Activated CD4-positive, alpha-beta memory T cell treated with anti-CD3 and anti-CD28 coated beads for 36 hours (primary cell): ENCODE measurements at regions not wholly inside any gene's neighbourhood (a gene's known extent, or its start where the extent isn't known, plus 50 kb on each side); places are given as distances from the start of the nearest gene placed in this dataset.
"Not testable (repeated sequence)": the region's sequence is repeated elsewhere in the genome, so short reads cannot be mapped to it uniquely, and the experiment has no call there.

Experiments used
- CTCF ChIA-PET: fragments of 350-600 bp; sonication (Branson Sonifier 250); formaldehyde crosslinking; loops from one replicate; lab custom pipeline; 2021; ENCODE audit warnings: antibody characterized with exemption, inconsistent platforms; lab: Charles Lee
- POLR2A ChIA-PET: fragments of 350-600 bp; sonication (Branson Sonifier 250); formaldehyde crosslinking; loops from one replicate; lab custom pipeline; 2021; ENCODE audit warnings: antibody characterized with exemption; lab: Charles Lee
- DNase-seq: peaks from one replicate; pipeline ENCODE4 v3.0.0-alpha.2; 2020
- H3K27ac Mint-ChIP-seq: one replicate; pipeline ENCODE4 v1.8.0; 2021; ENCODE audit warnings: mixed read lengths
- H3K27me3 Mint-ChIP-seq: one replicate; pipeline ENCODE4 v1.8.0; 2021; ENCODE audit warnings: mixed read lengths
- H3K36me3 Mint-ChIP-seq: one replicate; pipeline ENCODE4 v1.8.0; 2021; ENCODE audit warnings: mixed read lengths
- H3K4me1 Mint-ChIP-seq: one replicate; pipeline ENCODE4 v1.8.0; 2021; ENCODE audit warnings: low read depth, mixed read lengths
- H3K4me3 Mint-ChIP-seq: one replicate; pipeline ENCODE4 v1.8.0; 2021; ENCODE audit warnings: mild to moderate bottlenecking, mixed read lengths
- H3K9me3 Mint-ChIP-seq: one replicate; pipeline ENCODE4 v1.8.0; 2021; ENCODE audit warnings: mixed read lengths
- intact Hi-C: fragments of 100-400 bp; cut with micrococcal nuclease; formaldehyde crosslinking; loops from one replicate; pipeline ENCODE4 v1.15.1; 2023

GRCh38 chr1:29392036-29392435 lies 155.7 kb downstream of the PTPRU start:
- DNase-seq: no peak
- POLR2A ChIA-PET: no interaction called here
- peaks cover 24% of the 10 kb centered on the region for H3K27me3 Mint-ChIP-seq
- CTCF ChIA-PET: interaction anchor here (1.1 kb wide), 1 partner anchor 12 kb away, joined by 4 read pairs; no protein-coding TSS in a partner anchor
- no peak overlapping the region for H3K4me3 Mint-ChIP-seq
- H3K9me3 Mint-ChIP-seq: no peaks in the 10 kb centered on the region
- H3K27ac Mint-ChIP-seq: no peak overlapping the region
- intact Hi-C loops: no loop called here
- H3K4me1 Mint-ChIP-seq: no peaks in the 10 kb centered on the region
- no peaks in the 10 kb centered on the region for H3K36me3 Mint-ChIP-seq

- ChIA-PET CTCF (no interaction called here), POLR2A (no interaction called here)
- Mint-ChIP-seq H3K36me3 (no peaks in the 10 kb centered on the region), H3K4me1 (no peaks in the 10 kb centered on the region), H3K27ac (no peak overlapping the region), H3K4me3 (no peak overlapping the region), H3K27me3 (peaks cover 23% of the 10 kb centered on the region), H3K9me3 (no peaks in the 10 kb centered on the region)
- intact Hi-C loops: no loop called here
- DNase-seq: no peak
These were observed 155.1 kb downstream of the PTPRU start for GRCh38 chr1:29391362-29391880.

DNA sequence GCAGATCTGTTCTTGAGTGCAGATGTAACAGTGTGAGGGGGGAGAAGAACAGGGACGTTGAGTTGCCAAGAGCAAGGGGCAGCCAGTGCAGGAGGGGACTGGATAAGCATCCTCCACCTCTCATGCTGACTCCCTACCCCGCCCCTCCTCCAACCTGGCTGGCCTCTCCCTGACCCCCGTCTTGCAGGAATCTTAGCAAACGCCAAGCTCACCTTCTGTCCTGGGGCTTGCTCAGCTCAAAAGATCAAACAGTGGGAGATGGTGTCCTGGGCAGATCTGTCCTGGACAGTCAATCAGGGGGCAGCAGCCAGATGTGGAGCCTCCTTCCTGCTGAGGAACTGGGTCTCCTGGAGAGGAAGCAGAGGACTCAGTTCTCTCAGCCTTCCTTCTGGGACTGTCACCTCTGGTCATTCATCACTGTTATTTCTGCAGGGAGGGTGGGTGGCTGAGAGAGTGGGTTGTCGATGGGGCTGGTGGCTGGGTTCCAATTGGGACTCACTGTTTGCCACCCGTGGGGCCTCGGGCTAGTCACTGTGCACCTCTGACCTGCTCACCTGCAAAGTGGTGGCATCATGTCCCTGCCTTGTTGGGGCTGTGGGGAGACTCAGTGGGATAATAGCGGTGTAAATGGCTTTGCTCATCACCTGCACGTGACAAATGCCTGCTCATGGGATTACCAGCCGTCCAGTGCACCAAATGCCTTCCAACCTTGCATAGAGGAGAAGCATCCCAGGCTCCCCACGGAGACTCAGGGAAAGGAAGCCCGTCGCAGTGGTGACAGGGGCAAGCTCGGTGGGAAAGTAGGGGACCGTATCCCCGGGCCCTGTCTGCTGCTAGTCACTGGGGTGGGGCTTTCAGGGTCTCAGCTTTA lies 154.4 kb downstream of the PTPRU start:
- intact Hi-C loops: no loop called here
- POLR2A ChIA-PET: no interaction called here

DNA sequence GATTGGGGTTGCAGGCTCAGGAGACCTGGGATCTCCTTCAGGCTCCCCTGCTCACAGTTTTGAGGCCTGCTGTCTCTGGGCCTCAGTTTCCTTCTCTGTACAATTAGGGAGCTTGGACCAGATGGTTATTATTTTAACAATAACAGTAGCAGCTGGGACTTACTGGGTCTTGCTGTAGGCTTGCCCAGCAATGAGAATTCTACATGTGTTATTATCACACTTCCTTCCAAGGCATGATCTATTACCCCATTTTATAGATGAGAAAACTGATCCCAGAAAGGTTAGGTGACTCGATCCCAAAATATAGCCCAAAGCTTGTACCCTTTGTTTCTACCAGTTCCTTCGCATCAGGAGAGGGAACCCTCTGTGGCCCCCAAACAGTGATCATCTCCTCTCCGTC lies 153.8 kb downstream of the PTPRU start:
- H3K36me3 Mint-ChIP-seq: no peaks in the 10 kb centered on the region
- intact Hi-C loops: no loop called here
- no peak for DNase-seq
- no peak overlapping the region for H3K4me3 Mint-ChIP-seq
- H3K27ac Mint-ChIP-seq: no peak overlapping the region
- H3K9me3 Mint-ChIP-seq: no peaks in the 10 kb centered on the region
- ChIA-PET POLR2A (no interaction called here), CTCF (no interaction called here)
- H3K27me3 Mint-ChIP-seq: peaks cover 25% of the 10 kb centered on the region
- H3K4me1 Mint-ChIP-seq: no peaks in the 10 kb centered on the region

More for the DNA sequence above, 154.4 kb downstream of the PTPRU start:
- no peak for DNase-seq
- Mint-ChIP-seq H3K36me3 (no peaks in the 10 kb centered on the region), H3K4me3 (no peak overlapping the region), H3K27me3 (peaks cover 23% of the 10 kb centered on the region), H3K4me1 (no peaks in the 10 kb centered on the region), H3K9me3 (no peaks in the 10 kb centered on the region), H3K27ac (no peak overlapping the region)
- CTCF ChIA-PET: no interaction called here

GRCh38 chr1:29389533-29390041 lies 153.3 kb downstream of the PTPRU start:
- Mint-ChIP-seq H3K36me3 (no peaks in the 10 kb centered on the region), H3K27me3 (peaks cover 30% of the 10 kb centered on the region), H3K9me3 (no peaks in the 10 kb centered on the region), H3K27ac (no peak overlapping the region), H3K4me3 (no peak overlapping the region), H3K4me1 (no peaks in the 10 kb centered on the region)
- intact Hi-C loops: no loop called here
- CTCF ChIA-PET: interaction anchor here (0.7 kb wide), 1 partner anchor 11 kb away, joined by 3 read pairs; no protein-coding TSS in a partner anchor
- DNase-seq: no peak
- POLR2A ChIA-PET: no interaction called here

DNA sequence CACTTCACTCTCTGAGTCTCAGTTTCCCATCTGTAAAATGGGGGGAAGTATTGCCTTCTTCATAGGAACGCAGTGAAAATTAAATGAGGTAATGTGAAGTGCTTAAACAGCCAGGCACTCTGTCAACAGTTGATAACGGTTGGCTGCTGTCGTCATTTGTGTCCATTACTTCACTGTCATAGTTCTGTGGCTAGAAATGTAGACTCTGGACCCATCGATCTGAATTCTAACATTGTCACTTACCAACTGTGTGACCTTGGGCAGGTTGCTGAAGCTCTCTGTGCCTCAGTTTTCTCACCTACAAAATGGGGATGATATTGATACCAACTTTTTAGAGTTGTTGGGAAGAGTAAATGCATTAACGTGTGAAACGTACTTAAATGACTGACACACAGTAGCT lies 152.6 kb downstream of the PTPRU start:
- intact Hi-C loops: no loop called here
- POLR2A ChIA-PET: no interaction called here
- Mint-ChIP-seq H3K4me1 (no peaks in the 10 kb centered on the region), H3K27ac (no peak overlapping the region), H3K36me3 (no peaks in the 10 kb centered on the region), H3K4me3 (no peak overlapping the region), H3K9me3 (no peaks in the 10 kb centered on the region), H3K27me3 (peaks cover 34% of the 10 kb centered on the region)
- CTCF ChIA-PET: interaction anchor here (0.7 kb wide), 1 partner anchor 10 kb away, joined by 3 read pairs; no protein-coding TSS in a partner anchor
- no peak for DNase-seq

GRCh38 chr1:29388170-29388569 lies 151.8 kb downstream of the PTPRU start:
- Mint-ChIP-seq H3K27ac (no peak overlapping the region), H3K4me3 (no peak overlapping the region), H3K27me3 (peaks cover 39% of the 10 kb centered on the region), H3K4me1 (no peaks in the 10 kb centered on the region), H3K9me3 (no peaks in the 10 kb centered on the region), H3K36me3 (no peaks in the 10 kb centered on the region)
- intact Hi-C loops: no loop called here
- POLR2A ChIA-PET: no interaction called here
- no peak for DNase-seq
- CTCF ChIA-PET: no interaction called here

- no peaks in the 10 kb centered on the region for H3K9me3 Mint-ChIP-seq
- no peak overlapping the region for H3K4me3 Mint-ChIP-seq
- peaks cover 44% of the 10 kb centered on the region for H3K27me3 Mint-ChIP-seq
- CTCF ChIA-PET: no interaction called here
- no peak overlapping the region for H3K27ac Mint-ChIP-seq
- DNase-seq: no peak
- no peaks in the 10 kb centered on the region for H3K36me3 Mint-ChIP-seq
- intact Hi-C loops: no loop called here
- POLR2A ChIA-PET: no interaction called here
- H3K4me1 Mint-ChIP-seq: no peaks in the 10 kb centered on the region
These were observed 150.9 kb downstream of the PTPRU start for GRCh38 chr1:29387210-29387609.

DNA sequence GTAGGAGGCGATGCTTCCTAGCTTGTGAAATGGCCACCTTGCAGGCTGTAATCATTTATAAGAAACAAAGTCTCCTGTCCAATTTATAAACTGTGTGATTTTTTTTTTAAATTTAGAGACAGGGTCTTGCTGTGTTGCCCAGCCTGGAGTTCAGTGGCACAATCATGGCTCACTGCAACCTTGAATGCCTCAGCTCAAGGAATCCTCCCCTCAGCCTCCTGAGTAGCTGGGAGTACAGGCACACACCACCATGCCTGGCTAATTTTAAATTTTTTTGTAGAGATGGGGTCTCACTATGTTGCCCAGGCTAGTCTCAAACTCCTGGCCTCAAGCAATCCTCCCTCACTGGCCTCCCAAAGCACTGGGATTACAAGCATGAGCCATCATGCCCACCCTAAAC lies 150.1 kb downstream of the PTPRU start:
- H3K4me1 Mint-ChIP-seq, CTCF ChIA-PET, POLR2A ChIA-PET, H3K27ac Mint-ChIP-seq, H3K36me3 Mint-ChIP-seq, DNase-seq, intact Hi-C loops, H3K4me3 Mint-ChIP-seq, H3K9me3 Mint-ChIP-seq: not testable (repeated sequence)
- H3K27me3 Mint-ChIP-seq: peaks cover 41% of the 10 kb centered on the region

- POLR2A ChIA-PET: no interaction called here
- intact Hi-C loops: no loop called here
- H3K27ac Mint-ChIP-seq: no peak overlapping the region
- CTCF ChIA-PET: no interaction called here
- peaks cover 40% of the 10 kb centered on the region for H3K27me3 Mint-ChIP-seq
- H3K4me3 Mint-ChIP-seq: no peak overlapping the region
- no peak for DNase-seq
- no peaks in the 10 kb centered on the region for H3K9me3 Mint-ChIP-seq
- H3K36me3 Mint-ChIP-seq: no peaks in the 10 kb centered on the region
- H3K4me1 Mint-ChIP-seq: no peaks in the 10 kb centered on the region
These were observed 149.6 kb downstream of the PTPRU start for GRCh38 chr1:29385966-29386365.

DNA sequence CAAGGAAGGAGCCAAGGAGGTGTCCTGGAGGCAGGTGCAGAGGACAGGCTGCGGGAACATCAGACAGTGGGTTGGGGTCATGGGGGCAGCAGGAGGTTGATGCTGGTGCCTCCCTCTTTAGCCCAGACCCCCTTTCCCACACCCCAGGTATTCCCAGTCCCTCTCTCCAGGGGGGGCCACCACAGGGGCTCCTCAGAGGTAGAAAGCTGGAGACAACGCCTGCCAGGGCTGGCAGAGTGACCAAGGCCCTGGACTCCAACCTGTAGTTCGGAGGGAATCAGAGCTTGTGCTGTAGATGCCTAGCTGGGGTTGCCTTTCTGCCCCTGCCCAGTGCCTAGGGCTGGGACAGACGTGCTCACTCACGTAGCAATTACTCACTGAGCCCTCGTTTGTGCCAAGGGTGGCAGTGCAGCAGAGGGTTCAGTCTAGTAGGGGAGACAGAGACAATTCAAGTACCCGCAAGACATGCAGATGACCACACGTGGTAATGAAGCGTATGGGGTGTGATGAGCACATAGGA lies 148.2 kb downstream of the PTPRU start:
- ChIA-PET CTCF (no interaction called here), POLR2A (no interaction called here)
- no peaks in the 10 kb centered on the region for H3K36me3 Mint-ChIP-seq

DNA sequence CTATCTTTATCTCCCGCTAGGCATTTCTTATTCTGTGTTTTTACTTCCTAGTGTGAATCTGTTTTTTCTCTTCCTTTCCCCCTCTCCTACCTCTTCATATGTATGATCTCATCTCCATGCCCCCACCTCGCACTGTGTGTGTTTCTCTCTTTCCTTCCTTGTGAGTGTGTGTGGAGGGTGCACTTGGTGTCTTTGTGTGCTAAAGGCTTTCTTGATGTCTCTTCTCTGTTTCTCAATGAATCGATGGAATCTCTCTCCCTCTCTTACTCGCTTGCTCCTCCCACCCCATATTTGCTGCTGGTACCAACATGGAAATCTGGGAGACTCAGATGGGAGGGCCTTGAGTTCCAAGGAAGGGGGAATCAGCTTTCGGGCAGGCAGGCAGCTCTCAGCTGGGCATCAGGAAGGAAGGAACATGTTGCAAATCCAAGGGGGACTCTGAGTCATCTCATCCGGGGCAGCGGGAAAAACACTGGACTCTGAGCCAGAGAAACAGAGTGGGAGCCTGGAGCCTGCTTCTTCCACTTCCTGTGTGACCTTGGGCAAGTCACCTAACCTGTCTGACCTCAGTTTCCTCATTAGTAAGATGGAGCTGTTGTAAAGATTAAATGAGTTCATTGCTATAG lies 147.5 kb downstream of the PTPRU start:
- Mint-ChIP-seq H3K4me3 (no peak overlapping the region), H3K4me1 (no peaks in the 10 kb centered on the region), H3K27ac (no peak overlapping the region), H3K9me3 (peaks cover 13% of the 10 kb centered on the region), H3K27me3 (peaks cover 36% of the 10 kb centered on the region), H3K36me3 (peaks cover 5% of the 10 kb centered on the region)
- intact Hi-C loops: no loop called here
- DNase-seq: no peak
- CTCF ChIA-PET: no interaction called here
- POLR2A ChIA-PET: no interaction called here

More for the DNA sequence above, 148.2 kb downstream of the PTPRU start:
- Mint-ChIP-seq H3K9me3 (peaks cover 6% of the 10 kb centered on the region), H3K27me3 (peaks cover 32% of the 10 kb centered on the region), H3K4me3 (no peak overlapping the region), H3K27ac (no peak overlapping the region), H3K4me1 (no peaks in the 10 kb centered on the region)
- intact Hi-C loops: no loop called here
- DNase-seq: no peak
